GM12878 (cell line): ENCODE measurements at regions not wholly inside any gene's neighbourhood (a gene's known extent, or its start where the extent isn't known, plus 50 kb on each side); places are given as distances from the start of the nearest gene placed in this dataset.

Experiments used
- CEBPB ChIP-seq, 2 experiments: fragments of 150-350 bp in 1 of 2; IDR thresholded peaks; 2 replicates each; pipeline ENCODE4 v1.6.1; 2012 to 2014; ENCODE audit warnings: low read depth in 2 of 2, low read length in 2 of 2, borderline replicate concordance in 1 of 2, inconsistent platforms in 1 of 2
- CEBPZ ChIP-seq: fragments of 150-350 bp; IDR thresholded peaks from 2 replicates; pipeline ENCODE4 v1.6.1; 2016; ENCODE audit warnings: low read depth, low read length
- CTCF ChIP-seq, 3 experiments: IDR thresholded peaks in 2 of 3; conservative IDR thresholded peaks in 1 of 3; 2 replicates each; pipeline ENCODE4 v1.5.1; 2011; ENCODE audit warnings: low read depth in 3 of 3, low read length in 3 of 3, mild to moderate bottlenecking in 3 of 3, control low read depth in 2 of 3, moderate library complexity in 2 of 3, inconsistent platforms in 1 of 3, mixed read lengths in 1 of 3; ENCODE audit not compliant: control insufficient read depth in 2 of 3, insufficient read depth in 1 of 3; ENCODE audit errors: extremely low read depth in 1 of 3
- POLR2A ChIP-seq: IDR thresholded peaks from 2 replicates; pipeline ENCODE4 v1.6.1; 2011; ENCODE audit warnings: low read depth, mild to moderate bottlenecking, low read length
- POLR2AphosphoS5 ChIP-seq: IDR thresholded peaks from 2 replicates; pipeline ENCODE4 v1.6.1; 2011; ENCODE audit warnings: mild to moderate bottlenecking, low read length, inconsistent platforms
- SIN3A ChIP-seq: IDR thresholded peaks from 2 replicates; pipeline ENCODE4 v1.6.1; 2012; ENCODE audit warnings: low read depth, low read length, improper control_type of control experiment
- SP1 ChIP-seq: IDR thresholded peaks from one replicate; pipeline ENCODE4 v1.6.1; 2011; ENCODE audit warnings: low read depth, low read length

GRCh38 chr16:9340526-9341256 is 249.2 kb downstream of the HAPSTR1 start:
- TF ChIP-seq CTCF (IDR thresholded peaks at IDR 0.05 in 2 of 3, conservative IDR thresholded peaks at IDR 0.05 in 1 of 3; ENCODE audit: control insufficient read depth in 2 of 3, extremely low read depth in 1 of 3, insufficient read depth in 1 of 3, low read depth in 3 of 3, low read length in 3 of 3) (no peak), SIN3A (no peak), CEBPB (IDR thresholded peaks at IDR 0.05; ENCODE audit: borderline replicate concordance in 1 of 2, low read depth in 2 of 2, low read length in 2 of 2) (no peak), POLR2AphosphoS5 (no peak), CEBPZ (no peak), POLR2A (no peak), SP1 (no peak)
